HepG2 (cell line): ENCODE measurements at regions not wholly inside any gene's neighbourhood (a gene's known extent, or its start where the extent isn't known, plus 50 kb on each side); places are given as distances from the start of the nearest gene placed in this dataset.
A peak's percentile ranks its signal among the peaks of the same experiment; 100 is the strongest.

Experiments
- GTF3A ChIP-seq: sonication (generic); formaldehyde crosslinking; conservative IDR thresholded peaks from 2 replicates; pipeline ENCODE4 v1.4.0; 2020; ENCODE audit warnings: mild to moderate bottlenecking, missing genetic modification reagents
- HMGXB3 ChIP-seq: sonication (generic); formaldehyde crosslinking; IDR thresholded peaks from 2 replicates; pipeline ENCODE4 v1.4.0; 2020; ENCODE audit warnings: missing genetic modification reagents, borderline replicate concordance
- HNF4A ChIP-seq: sonication (generic); formaldehyde crosslinking; IDR thresholded peaks from 2 replicates; pipeline ENCODE4 v1.4.0; 2020; ENCODE audit warnings: missing genetic modification reagents
- MIER2 ChIP-seq: IDR thresholded peaks from 2 replicates; pipeline ENCODE4 v1.6.1; 2016; ENCODE audit warnings: missing biosample characterization, missing genetic modification reagents
- RFX3 ChIP-seq: IDR thresholded peaks from 2 replicates; pipeline ENCODE4 v1.6.1; 2016; ENCODE audit warnings: missing biosample characterization, missing genetic modification reagents
- TRIM22 ChIP-seq: fragments of 450-650 bp; IDR thresholded peaks from 2 replicates; pipeline ENCODE4 v1.6.1; 2017
- YEATS4 ChIP-seq: sonication (generic); formaldehyde crosslinking; IDR thresholded peaks from 2 replicates; pipeline ENCODE4 v1.4.0; 2020; ENCODE audit warnings: missing genetic modification reagents, borderline replicate concordance
- YY1 ChIP-seq: IDR thresholded peaks from 2 replicates; pipeline ENCODE4 v1.6.1; 2011; ENCODE audit warnings: low read length, low read depth, moderate library complexity, mild to moderate bottlenecking; ENCODE audit not compliant: insufficient read depth, insufficient replicate concordance
- ZEB1 ChIP-seq: IDR thresholded peaks from 2 replicates; pipeline ENCODE4 v1.6.1; 2012; ENCODE audit warnings: mild to moderate bottlenecking, low read depth, inconsistent platforms; ENCODE audit not compliant: insufficient replicate concordance
- ZNF251 ChIP-seq: sonication (generic); formaldehyde crosslinking; IDR thresholded peaks from 2 replicates; pipeline ENCODE4 v1.9.0; 2021; ENCODE audit warnings: mild to moderate bottlenecking, missing genetic modification reagents
- ZNF460 ChIP-seq: sonication (generic); formaldehyde crosslinking; IDR thresholded peaks from 2 replicates; pipeline ENCODE4 v1.5.1; 2020; ENCODE audit warnings: missing genetic modification reagents, mild to moderate bottlenecking, borderline replicate concordance
- ZNF572 ChIP-seq: sonication (generic); formaldehyde crosslinking; IDR thresholded peaks from 2 replicates; pipeline ENCODE4 v1.5.1; 2020; ENCODE audit warnings: mild to moderate bottlenecking, missing genetic modification reagents
- ZNF720 ChIP-seq: sonication (generic); formaldehyde crosslinking; IDR thresholded peaks from 2 replicates; pipeline ENCODE4 v1.4.0; 2020; ENCODE audit warnings: missing genetic modification reagents
- TF ChIP-seq, protein P1 (sequence below): sonication (generic); formaldehyde crosslinking; IDR thresholded peaks from 2 replicates; pipeline ENCODE4 v1.5.1; 2020; ENCODE audit warnings: mild to moderate bottlenecking, missing genetic modification reagents, borderline replicate concordance
- TF ChIP-seq, protein P2 (sequence below): sonication (generic); formaldehyde crosslinking; conservative IDR thresholded peaks from 2 replicates; pipeline ENCODE4 v1.4.0; 2020; ENCODE audit warnings: missing genetic modification reagents
- TF ChIP-seq, protein P3 (sequence below): sonication (generic); formaldehyde crosslinking; IDR thresholded peaks from 2 replicates; pipeline ENCODE4 v1.4.0; 2020; ENCODE audit warnings: missing genetic modification reagents

GRCh38 chr6:151682922-151683321 lies 124.6 kb upstream of the ESR1 start (continued):
- TF ChIP-seq HMGXB3 (CRISPR knock-in tag) (no peak), YY1 (no peak), ZNF251 (CRISPR knock-in tag) (no peak), YEATS4 (CRISPR knock-in tag) (no peak), ZNF460 (no peak), ZNF572 (CRISPR knock-in tag) (no peak), RFX3 (CRISPR knock-in tag) (no peak), HNF4A (CRISPR knock-in tag) (peak; percentile 77), ZNF720 (no peak), ZEB1 (no peak), GTF3A (no peak), MIER2 (no peak), TRIM22 (no peak)
- TF ChIP-seq, protein P1, sequence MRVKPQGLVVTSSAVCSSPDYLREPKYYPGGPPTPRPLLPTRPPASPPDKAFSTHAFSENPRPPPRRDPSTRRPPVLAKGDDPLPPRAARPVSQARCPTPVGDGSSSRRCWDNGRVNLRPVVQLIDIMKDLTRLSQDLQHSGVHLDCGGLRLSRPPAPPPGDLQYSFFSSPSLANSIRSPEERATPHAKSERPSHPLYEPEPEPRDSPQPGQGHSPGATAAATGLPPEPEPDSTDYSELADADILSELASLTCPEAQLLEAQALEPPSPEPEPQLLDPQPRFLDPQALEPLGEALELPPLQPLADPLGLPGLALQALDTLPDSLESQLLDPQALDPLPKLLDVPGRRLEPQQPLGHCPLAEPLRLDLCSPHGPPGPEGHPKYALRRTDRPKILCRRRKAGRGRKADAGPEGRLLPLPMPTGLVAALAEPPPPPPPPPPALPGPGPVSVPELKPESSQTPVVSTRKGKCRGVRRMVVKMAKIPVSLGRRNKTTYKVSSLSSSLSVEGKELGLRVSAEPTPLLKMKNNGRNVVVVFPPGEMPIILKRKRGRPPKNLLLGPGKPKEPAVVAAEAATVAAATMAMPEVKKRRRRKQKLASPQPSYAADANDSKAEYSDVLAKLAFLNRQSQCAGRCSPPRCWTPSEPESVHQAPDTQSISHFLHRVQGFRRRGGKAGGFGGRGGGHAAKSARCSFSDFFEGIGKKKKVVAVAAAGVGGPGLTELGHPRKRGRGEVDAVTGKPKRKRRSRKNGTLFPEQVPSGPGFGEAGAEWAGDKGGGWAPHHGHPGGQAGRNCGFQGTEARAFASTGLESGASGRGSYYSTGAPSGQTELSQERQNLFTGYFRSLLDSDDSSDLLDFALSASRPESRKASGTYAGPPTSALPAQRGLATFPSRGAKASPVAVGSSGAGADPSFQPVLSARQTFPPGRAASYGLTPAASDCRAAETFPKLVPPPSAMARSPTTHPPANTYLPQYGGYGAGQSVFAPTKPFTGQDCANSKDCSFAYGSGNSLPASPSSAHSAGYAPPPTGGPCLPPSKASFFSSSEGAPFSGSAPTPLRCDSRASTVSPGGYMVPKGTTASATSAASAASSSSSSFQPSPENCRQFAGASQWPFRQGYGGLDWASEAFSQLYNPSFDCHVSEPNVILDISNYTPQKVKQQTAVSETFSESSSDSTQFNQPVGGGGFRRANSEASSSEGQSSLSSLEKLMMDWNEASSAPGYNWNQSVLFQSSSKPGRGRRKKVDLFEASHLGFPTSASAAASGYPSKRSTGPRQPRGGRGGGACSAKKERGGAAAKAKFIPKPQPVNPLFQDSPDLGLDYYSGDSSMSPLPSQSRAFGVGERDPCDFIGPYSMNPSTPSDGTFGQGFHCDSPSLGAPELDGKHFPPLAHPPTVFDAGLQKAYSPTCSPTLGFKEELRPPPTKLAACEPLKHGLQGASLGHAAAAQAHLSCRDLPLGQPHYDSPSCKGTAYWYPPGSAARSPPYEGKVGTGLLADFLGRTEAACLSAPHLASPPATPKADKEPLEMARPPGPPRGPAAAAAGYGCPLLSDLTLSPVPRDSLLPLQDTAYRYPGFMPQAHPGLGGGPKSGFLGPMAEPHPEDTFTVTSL = no peak
- TF ChIP-seq, protein P2, sequence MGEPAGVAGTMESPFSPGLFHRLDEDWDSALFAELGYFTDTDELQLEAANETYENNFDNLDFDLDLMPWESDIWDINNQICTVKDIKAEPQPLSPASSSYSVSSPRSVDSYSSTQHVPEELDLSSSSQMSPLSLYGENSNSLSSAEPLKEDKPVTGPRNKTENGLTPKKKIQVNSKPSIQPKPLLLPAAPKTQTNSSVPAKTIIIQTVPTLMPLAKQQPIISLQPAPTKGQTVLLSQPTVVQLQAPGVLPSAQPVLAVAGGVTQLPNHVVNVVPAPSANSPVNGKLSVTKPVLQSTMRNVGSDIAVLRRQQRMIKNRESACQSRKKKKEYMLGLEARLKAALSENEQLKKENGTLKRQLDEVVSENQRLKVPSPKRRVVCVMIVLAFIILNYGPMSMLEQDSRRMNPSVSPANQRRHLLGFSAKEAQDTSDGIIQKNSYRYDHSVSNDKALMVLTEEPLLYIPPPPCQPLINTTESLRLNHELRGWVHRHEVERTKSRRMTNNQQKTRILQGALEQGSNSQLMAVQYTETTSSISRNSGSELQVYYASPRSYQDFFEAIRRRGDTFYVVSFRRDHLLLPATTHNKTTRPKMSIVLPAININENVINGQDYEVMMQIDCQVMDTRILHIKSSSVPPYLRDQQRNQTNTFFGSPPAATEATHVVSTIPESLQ = no peak
- TF ChIP-seq, protein P3, sequence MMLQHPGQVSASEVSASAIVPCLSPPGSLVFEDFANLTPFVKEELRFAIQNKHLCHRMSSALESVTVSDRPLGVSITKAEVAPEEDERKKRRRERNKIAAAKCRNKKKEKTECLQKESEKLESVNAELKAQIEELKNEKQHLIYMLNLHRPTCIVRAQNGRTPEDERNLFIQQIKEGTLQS = no peak
